Thyroid gland (tissue), 4 donors: ENCODE measurements at regions not wholly inside any gene's neighbourhood (a gene's known extent, or its start where the extent isn't known, plus 50 kb on each side); places are given as distances from the start of the nearest gene placed in this dataset. TPM values are rescaled to one million over a fixed set of nuclear protein-coding genes. Genes with fewer than 3 reads are reported as not detected.

Experiments
- DNase-seq, 2 donors: peaks; one replicate each; pipeline ENCODE4 v3.0.0-alpha.2; 2019
- H3K27ac ChIP-seq, 3 donors: fragments of 200-600 bp; sonication (generic); 1 replicate in 2 of 3; 2 replicates in 1 of 3; pipeline ENCODE4 v1.5.1; 2016 to 2019; ENCODE audit warnings: mild to moderate bottlenecking in 1 of 3, moderate library complexity in 1 of 3
- H3K27me3 ChIP-seq: fragments of 200-600 bp; sonication (generic); one replicate; pipeline ENCODE4 v1.5.1; 2019
- H3K36me3 ChIP-seq, 2 donors: fragments of 200-600 bp; sonication (generic); one replicate each; pipeline ENCODE4 v1.5.1; 2016 to 2019
- H3K4me1 ChIP-seq, 2 donors: fragments of 200-600 bp; sonication (generic); one replicate each; pipeline ENCODE4 v1.5.1; 2017 to 2019
- H3K4me3 ChIP-seq, 3 donors: fragments of 200-600 bp; sonication (generic); replicated peaks in 1 of 3; 1 replicate in 2 of 3; 2 replicates in 1 of 3; pipeline ENCODE4 v1.5.1; 2016; ENCODE audit warnings: mild to moderate bottlenecking in 1 of 3
- H3K9me3 ChIP-seq: fragments of 200-600 bp; sonication (generic); one replicate; pipeline ENCODE4 v1.5.1; 2017
- POLR2A ChIP-seq, 2 donors: fragments of 450-650 bp; IDR thresholded peaks; one replicate each; pipeline ENCODE4 v1.6.1; 2017; ENCODE audit warnings: antibody characterized with exemption in 2 of 2, mild to moderate bottlenecking in 2 of 2, moderate library complexity in 1 of 2
- WGBS, 2 donors: methylation state at CpG; one replicate each; pipeline ENCODE4 v1.1.5; 2017; 5-methylcytosine and 5-hydroxymethylcytosine counted together
- intact Hi-C: fragments of 100-400 bp; cut with DNase I; formaldehyde crosslinking; loops from one replicate; pipeline ENCODE4 v1.15.1; 2023
- small RNA-seq: library from RNA; depleted of rRNA; stranded (forward); fragments of <200 nt; gene quantifications from one replicate; pipeline ENCODE3, GENCODE V24; 2016
- TF ChIP-seq, protein P1 (sequence below), 6 experiments: fragments of 200-600 bp in 3 of 6; fragments of 450-650 bp in 3 of 6; sonication (generic) in 3 of 6; IDR thresholded peaks; one replicate each; pipeline ENCODE4 v1.5.1; 2016 to 2019; ENCODE audit warnings: antibody characterized with exemption in 6 of 6, mild to moderate bottlenecking in 2 of 6, inconsistent platforms in 1 of 6, moderate library complexity in 1 of 6

DNA sequence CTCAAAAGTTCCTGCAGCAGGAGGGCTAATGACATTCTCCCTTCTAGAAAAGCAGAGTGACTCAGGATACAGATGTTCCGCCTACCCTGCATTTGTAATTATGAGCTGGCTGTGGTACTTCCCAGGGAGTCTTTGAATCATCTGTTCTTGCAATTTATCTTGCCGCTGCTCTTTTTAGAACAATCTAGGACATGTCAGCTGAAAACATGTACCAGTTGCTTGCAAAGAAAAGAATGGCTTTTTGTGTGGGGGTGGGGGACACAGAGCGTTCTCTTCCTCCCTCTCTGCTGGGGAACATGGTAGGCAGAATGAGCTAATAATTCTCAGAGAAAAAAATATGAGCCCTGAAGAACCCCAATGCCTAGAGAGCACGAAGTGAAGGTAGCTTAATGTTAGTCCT is 51.7 kb upstream of the TUT7 start:
- intact Hi-C loops: no loop called here
- Histone ChIP-seq H3K27ac (peak overlapping the region in 2 of 3 donors; percentile 68 to 78), H3K4me1 (peaks cover 27 to 28% of the 10 kb centered on the region in 2 donors), H3K9me3 (no peaks in the 10 kb centered on the region), H3K4me3 (no peak overlapping the region), H3K27me3 (no peaks in the 10 kb centered on the region), H3K36me3 (no peaks in the 10 kb centered on the region)
- no peak for DNase-seq
- WGBS, 2 donors: 44 to 47% methylated on average over 4 of the region's 4 CpGs
- no peak for TF ChIP-seq POLR2A (IDR thresholded peaks at IDR 0.05)
- TF ChIP-seq, protein P1, sequence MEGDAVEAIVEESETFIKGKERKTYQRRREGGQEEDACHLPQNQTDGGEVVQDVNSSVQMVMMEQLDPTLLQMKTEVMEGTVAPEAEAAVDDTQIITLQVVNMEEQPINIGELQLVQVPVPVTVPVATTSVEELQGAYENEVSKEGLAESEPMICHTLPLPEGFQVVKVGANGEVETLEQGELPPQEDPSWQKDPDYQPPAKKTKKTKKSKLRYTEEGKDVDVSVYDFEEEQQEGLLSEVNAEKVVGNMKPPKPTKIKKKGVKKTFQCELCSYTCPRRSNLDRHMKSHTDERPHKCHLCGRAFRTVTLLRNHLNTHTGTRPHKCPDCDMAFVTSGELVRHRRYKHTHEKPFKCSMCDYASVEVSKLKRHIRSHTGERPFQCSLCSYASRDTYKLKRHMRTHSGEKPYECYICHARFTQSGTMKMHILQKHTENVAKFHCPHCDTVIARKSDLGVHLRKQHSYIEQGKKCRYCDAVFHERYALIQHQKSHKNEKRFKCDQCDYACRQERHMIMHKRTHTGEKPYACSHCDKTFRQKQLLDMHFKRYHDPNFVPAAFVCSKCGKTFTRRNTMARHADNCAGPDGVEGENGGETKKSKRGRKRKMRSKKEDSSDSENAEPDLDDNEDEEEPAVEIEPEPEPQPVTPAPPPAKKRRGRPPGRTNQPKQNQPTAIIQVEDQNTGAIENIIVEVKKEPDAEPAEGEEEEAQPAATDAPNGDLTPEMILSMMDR (IDR thresholded peaks at IDR 0.05): no peak

DNA sequence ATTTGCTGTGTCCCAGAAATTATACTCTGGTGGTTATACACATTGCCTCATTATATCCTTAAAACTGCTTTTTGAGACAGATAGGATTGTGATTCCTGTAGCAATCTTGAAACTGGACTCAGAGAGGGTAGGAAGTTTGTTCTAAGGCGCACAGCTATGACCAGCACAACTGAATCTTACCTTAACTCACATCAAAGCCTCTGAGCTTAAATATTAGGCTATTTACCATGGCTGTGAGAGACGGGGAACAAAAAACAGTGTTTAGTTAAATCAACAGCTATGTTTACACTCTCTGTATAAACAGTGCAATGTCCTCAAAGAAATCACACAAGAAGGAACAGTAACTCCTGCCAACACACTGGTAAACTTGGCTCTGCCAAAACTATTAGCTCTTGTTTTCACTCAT is 50.9 kb upstream of the TUT7 start:
- TF ChIP-seq, protein P1 (IDR thresholded peaks at IDR 0.05): no peak
- peak in 1 of 2 donors; percentile 9 for TF ChIP-seq POLR2A (IDR thresholded peaks at IDR 0.05)
- no peaks in the 10 kb centered on the region for H3K27me3 ChIP-seq
- DNase-seq: no peak
- 56 to 60% methylated on average over 2 of the region's 2 CpGs for WGBS, 2 donors
- H3K27ac ChIP-seq: peak overlapping the region in 2 of 3 donors; percentile 9 to 68
- intact Hi-C loops: no loop called here
- H3K36me3 ChIP-seq: no peaks in the 10 kb centered on the region
- peaks cover 27 to 28% of the 10 kb centered on the region in 2 donors for H3K4me1 ChIP-seq
- H3K4me3 ChIP-seq: no peak overlapping the region
- no peaks in the 10 kb centered on the region for H3K9me3 ChIP-seq

Small RNA genes lying in the stretch of these regions (small RNA-seq; reads per million reads assigned to genes)
- gene AL158828.1 (not detected), gene RNU2-36P (1.2 reads per million, percentile 28 among the genes with 10 or more reads in this experiment)
